Neural progenitor cell (in vitro differentiated cells): ENCODE measurements at regions not wholly inside any gene's neighbourhood (a gene's known extent, or its start where the extent isn't known, plus 50 kb on each side); places are given as distances from the start of the nearest gene placed in this dataset.

Experiments
- CTCF ChIP-seq: fragments of 200-600 bp; sonication (generic); IDR thresholded peaks from 2 replicates; pipeline ENCODE4 v1.5.1; 2017; ENCODE audit warnings: antibody characterized with exemption, mild to moderate bottlenecking
- EZH2 ChIP-seq: fragments of 200-600 bp; sonication (generic); IDR thresholded peaks from 2 replicates; pipeline ENCODE4 v1.6.1; 2017; ENCODE audit warnings: antibody characterized with exemption, mild to moderate bottlenecking, moderate library complexity
- EZH2phosphoT487 ChIP-seq: fragments of 200-600 bp; sonication (generic); IDR thresholded peaks from 2 replicates; pipeline ENCODE4 v1.6.1; 2017; ENCODE audit warnings: antibody characterized with exemption

DNA sequence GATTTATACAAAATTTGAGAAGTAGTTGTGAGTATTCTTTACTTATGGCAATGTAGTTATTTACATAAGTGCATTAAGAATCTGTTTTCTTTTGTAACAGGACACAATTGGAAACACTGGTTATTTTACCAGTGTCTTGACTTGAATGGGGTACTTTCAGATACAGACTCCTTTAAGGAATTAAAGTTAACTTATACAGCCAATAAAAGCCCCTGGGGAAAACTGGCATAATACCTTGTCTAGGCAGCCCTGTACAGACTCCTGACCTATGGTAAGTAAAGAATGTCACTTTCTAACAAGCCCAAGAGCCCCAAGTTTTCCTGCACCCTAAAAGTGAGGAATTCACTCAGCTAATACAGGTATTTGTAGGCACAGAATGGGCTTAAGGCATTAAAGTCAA is 241.8 kb downstream of the CPXCR1 start:
- TF ChIP-seq CTCF (no peak), EZH2phosphoT487 (no peak), EZH2 (no peak)
